ENCODE measurements at regions not wholly inside any gene's neighbourhood (a gene's known extent, or its start where the extent isn't known, plus 50 kb on each side); places are given as distances from the start of the nearest gene placed in this dataset.

- no peak for DNase-seq
These were observed 64.7 kb upstream of the MGAT5 start for GRCh38 chr2:134189009-134189720.

- DNase-seq = no peak
These were observed 63.6 kb upstream of the MGAT5 start for GRCh38 chr2:134190062-134190806.

DNA sequence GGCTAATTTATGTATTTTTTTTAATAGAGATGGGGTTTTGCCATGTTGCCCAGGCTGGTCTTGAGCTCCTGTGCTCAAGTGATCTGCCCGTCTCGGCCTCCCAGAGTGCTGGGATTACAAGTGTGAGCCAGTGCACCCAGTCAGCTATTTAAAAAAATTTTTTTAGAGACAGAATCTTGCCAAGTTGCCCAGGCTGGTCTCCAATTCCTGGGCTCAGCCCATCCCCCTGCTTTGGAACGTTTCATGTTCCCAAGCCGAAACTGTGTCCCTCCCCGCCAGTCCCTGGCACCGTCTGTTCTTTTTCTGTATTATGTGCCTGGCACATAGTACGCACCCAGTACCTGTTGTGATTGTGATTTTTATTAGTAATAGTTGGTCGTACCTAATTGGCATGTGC lies 63.1 kb upstream of the MGAT5 start:
- no peak for DNase-seq

DNA sequence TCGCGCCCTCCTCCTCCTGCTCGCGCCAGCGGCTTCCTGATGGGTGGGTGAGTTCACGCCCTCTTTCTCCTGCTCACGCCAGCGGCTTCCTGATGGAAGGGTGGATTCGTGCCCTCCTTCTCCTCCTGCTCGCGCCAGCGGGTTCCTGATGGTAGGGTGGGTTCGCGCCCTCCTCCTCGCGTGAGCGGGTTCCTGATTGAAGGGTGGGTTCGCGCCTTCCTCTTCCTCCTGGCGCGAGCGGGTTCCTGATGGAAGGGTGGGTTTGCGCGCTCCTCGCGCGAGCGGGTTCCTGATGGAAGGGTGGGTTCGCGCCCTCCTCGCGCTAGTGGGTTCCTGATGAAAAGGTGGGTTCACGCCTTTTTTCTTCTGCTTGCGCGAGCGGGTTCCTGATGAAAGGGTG lies 62.0 kb upstream of the MGAT5 start:
- DNase-seq = no peak

DNA sequence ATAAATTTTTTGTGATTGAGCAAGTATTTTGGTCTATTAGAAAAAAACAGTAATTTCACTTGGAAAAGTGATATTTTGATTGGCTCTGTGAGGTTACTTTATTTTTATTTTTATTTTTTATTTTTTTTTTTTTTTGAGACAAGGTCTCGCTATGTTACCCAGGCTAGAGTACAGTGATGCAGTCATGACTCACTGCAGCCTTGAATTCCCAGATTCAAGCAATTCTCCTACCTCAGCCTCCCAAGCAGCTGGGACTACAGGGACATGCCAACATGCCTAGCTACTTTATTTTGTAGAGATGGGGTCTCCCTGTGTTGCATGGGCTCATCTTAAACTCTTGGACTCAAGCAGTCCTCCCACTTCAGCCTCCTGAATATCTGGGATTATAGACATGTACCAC lies 60.9 kb upstream of the MGAT5 start:
- no peak for DNase-seq

- no peak for DNase-seq
These were observed 59.4 kb upstream of the MGAT5 start for GRCh38 chr2:134194519-134194918.

- DNase-seq = no peak
These were observed 58.5 kb upstream of the MGAT5 start for GRCh38 chr2:134195341-134195740.

DNA sequence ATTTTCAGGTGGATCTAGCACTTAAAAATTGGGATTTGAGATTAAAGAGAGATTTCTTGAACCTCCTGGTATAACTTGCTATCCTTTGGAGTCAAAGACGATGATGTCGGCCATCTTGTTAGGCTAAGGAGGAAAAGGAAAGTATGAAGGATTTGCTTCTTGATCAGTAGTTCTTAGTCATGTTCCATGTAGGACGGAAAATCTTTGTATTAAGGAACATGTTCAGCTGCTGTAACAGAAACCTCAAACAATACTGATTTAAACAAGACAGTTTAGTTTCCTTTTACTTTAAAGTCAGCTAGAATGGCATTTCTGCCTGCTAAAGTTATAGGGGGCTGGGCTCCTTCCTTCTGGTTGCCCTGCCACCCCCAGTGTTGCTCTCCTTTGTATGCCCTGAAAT lies 56.4 kb upstream of the MGAT5 start:
- DNase-seq = no peak

DNA sequence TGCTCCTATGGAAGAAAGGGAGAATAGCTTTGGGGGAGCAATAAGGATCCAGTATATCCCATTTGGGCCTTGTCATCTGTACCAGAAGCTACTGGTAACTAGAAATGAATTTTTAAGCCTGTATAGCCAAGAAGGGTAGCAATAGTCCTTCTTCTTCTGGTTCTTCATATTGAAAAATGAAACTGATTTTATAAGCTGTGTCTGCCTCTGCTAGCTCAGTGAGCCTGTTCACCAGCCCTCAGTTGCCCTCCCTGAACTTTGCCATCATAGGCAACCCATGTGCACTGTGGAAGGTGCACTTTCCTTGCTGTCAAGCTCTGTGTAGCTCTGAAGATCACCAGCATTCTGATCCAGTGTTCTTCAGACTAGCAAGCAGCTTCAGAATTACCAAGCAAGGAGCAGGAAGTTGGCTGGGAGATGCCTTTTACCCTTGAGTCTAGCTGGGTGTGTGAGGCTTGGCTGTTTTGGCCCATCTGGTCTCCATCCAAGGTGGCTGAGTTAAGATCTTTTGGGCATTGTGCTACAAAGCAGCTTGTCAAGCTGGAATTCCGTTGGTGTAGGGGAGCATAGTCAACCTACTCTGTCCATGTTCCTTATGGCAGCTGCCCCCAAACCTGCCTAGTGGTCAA lies 55.8 kb upstream of the MGAT5 start:
- no peak for DNase-seq

DNA sequence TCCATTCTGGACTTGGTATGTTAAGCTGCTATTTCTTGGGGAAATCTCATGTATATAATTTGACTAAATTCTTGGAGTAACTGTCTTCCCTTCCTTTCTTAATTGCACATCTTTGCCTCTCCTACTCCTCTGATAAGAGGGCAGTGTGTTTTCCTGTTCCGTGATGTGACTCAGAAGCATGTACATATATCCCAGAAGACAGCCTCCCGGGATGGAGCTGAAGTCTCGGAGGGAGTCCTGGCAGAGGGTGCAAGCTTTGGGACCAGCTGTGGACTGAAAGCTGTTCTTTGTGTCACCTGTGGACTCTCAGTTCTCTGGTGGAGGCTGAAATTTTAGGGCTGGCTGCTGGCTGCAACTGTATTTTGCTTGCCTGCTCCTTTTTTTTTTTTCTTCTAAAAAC lies 54.7 kb upstream of the MGAT5 start:
- no peak for DNase-seq

GRCh38 chr2:134200036-134200618 lies 53.7 kb upstream of the MGAT5 start:
- no peak for DNase-seq

DNA sequence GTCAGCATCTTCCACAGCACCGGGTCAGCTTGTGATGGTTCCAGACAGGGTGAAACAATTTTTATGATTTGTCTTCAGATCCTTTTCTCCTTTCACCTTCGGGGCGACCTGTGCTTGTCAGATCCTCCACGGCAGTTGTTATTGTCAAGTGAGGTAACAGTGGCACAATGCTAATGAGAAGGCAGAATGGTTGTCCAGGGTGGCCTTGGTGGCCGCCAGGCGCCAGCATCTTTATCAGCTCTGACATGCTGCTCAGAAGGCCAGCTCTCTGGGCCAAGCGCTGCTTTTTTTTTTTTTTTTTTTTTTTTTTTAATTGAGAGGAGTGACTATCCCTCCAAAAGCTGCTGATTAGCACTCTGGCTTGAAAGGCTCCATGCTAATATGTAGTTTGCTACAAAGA lies 52.3 kb upstream of the MGAT5 start:
- no peak for DNase-seq

DNA sequence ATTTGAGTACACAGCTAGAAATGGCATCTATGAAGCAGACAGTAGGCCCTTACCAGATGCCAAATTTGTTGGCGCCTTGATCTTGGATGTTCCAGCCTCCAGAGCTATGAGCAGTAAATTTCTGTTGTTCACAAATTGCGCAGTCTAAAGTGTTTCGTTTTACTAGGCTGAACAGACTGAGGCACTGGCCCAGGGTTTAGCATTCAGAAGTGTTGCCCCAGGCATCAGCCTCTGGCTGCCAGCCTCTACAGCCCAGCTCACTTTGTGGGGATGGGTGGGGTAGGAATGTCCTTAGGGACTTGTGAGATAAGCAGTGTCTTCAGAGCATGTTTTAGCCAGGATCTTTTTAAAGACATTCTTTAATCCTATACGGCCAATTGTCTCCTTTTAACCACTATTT lies 51.5 kb upstream of the MGAT5 start:
- no peak for DNase-seq

GRCh38 chr2:134203175-134203574 lies 50.7 kb upstream of the MGAT5 start:
- DNase-seq = no peak

All from activated T-cell treated with anti-CD3 and anti-CD28 coated beads, Interleukin-2, amount 50 U/mL, for 48 hours (primary cell).